ENCODE measurements at regions not wholly inside any gene's neighbourhood (a gene's known extent, or its start where the extent isn't known, plus 50 kb on each side); places are given as distances from the start of the nearest gene placed in this dataset.

GRCh38 chr3:152056481-152056880 lies 183.0 kb downstream of the SUCNR1 start:
- TF ChIP-seq CTCF (IDR thresholded peaks at IDR 0.05) (no peak), POLR2A (IDR thresholded peaks at IDR 0.05) (no peak)
